Liver (tissue), 8 donors: ENCODE measurements at regions not wholly inside any gene's neighbourhood (a gene's known extent, or its start where the extent isn't known, plus 50 kb on each side); places are given as distances from the start of the nearest gene placed in this dataset.

Source experiments
- DNase-seq: peaks from one replicate; pipeline ENCODE4 v3.0.0-alpha.2; 2017; ENCODE audit warnings: low spot score
- H3K27ac ChIP-seq, 2 donors: one replicate each; pipeline ENCODE4 v1.7.0; 2013; ENCODE audit warnings: inconsistent platforms in 2 of 2, low read length in 2 of 2, control low read depth in 1 of 2, low read depth in 1 of 2, mild to moderate bottlenecking in 1 of 2
- H3K27me3 ChIP-seq, 4 donors: one replicate each; pipeline versions ENCODE4 v1.6.1 to v1.7.0; 2013; ENCODE audit warnings: low read length in 3 of 4, inconsistent platforms in 1 of 4, mild to moderate bottlenecking in 1 of 4, moderate library complexity in 1 of 4; ENCODE audit not compliant: control insufficient read depth in 4 of 4, insufficient read depth in 4 of 4
- H3K36me3 ChIP-seq, 4 donors: one replicate each; pipeline versions ENCODE4 v1.6.1 to v1.7.0; 2013; ENCODE audit warnings: low read length in 3 of 4, mild to moderate bottlenecking in 3 of 4, low read depth in 1 of 4, moderate library complexity in 1 of 4; ENCODE audit not compliant: control insufficient read depth in 4 of 4, insufficient read depth in 3 of 4
- H3K4me1 ChIP-seq, 4 donors: one replicate each; pipeline versions ENCODE4 v1.6.1 to v1.7.0; 2013; ENCODE audit warnings: low read length in 3 of 4, mild to moderate bottlenecking in 3 of 4, moderate library complexity in 1 of 4; ENCODE audit not compliant: control insufficient read depth in 4 of 4, insufficient read depth in 4 of 4
- H3K4me3 ChIP-seq, 3 donors: one replicate each; pipeline versions ENCODE4 v1.6.1 to v1.7.0; 2013; ENCODE audit warnings: low read length in 3 of 3, control low read depth in 1 of 3, low read depth in 1 of 3, mild to moderate bottlenecking in 1 of 3
- H3K9ac ChIP-seq, 2 donors: one replicate each; pipeline ENCODE4 v1.7.0; 2013; ENCODE audit warnings: low read length in 2 of 2, mild to moderate bottlenecking in 2 of 2, moderate library complexity in 2 of 2, control low read depth in 1 of 2, low read depth in 1 of 2
- H3K9me3 ChIP-seq, 4 donors: one replicate each; pipeline versions ENCODE4 v1.6.1 to v1.7.0; 2013; ENCODE audit warnings: low read length in 3 of 4; ENCODE audit not compliant: control insufficient read depth in 4 of 4
- FOXA1 ChIP-seq: IDR thresholded peaks from 2 replicates; pipeline ENCODE4 v1.6.1; 2016; ENCODE audit warnings: antibody characterized with exemption
- FOXA2 ChIP-seq: IDR thresholded peaks from 2 replicates; pipeline ENCODE4 v1.6.1; 2016; ENCODE audit warnings: antibody characterized with exemption
- GABPA ChIP-seq, 2 donors: IDR thresholded peaks in 1 of 2; conservative IDR thresholded peaks in 1 of 2; 2 replicates each; pipeline ENCODE4 v1.6.1; 2016; ENCODE audit warnings: antibody characterized with exemption in 2 of 2, mild to moderate bottlenecking in 1 of 2, moderate library complexity in 1 of 2
- HNF4A ChIP-seq, 2 donors: conservative IDR thresholded peaks; 2 replicates each; pipeline ENCODE4 v1.6.1; 2016; ENCODE audit warnings: antibody characterized with exemption in 2 of 2, mild to moderate bottlenecking in 2 of 2
- HNF4G ChIP-seq: IDR thresholded peaks from 2 replicates; pipeline ENCODE4 v1.6.1; 2016; ENCODE audit warnings: antibody characterized with exemption
- JUND ChIP-seq, 2 donors: IDR thresholded peaks; 2 replicates each; pipeline ENCODE4 v1.6.1; 2016; ENCODE audit warnings: antibody characterized with exemption in 2 of 2
- NR2F2 ChIP-seq: IDR thresholded peaks from 2 replicates; pipeline ENCODE4 v1.6.1; 2016; ENCODE audit warnings: antibody characterized with exemption
- RAD21 ChIP-seq, 2 donors: IDR thresholded peaks; 2 replicates each; pipeline ENCODE4 v1.6.1; 2016; ENCODE audit warnings: antibody characterized with exemption in 2 of 2, mild to moderate bottlenecking in 2 of 2
- RXRA ChIP-seq, 2 donors: IDR thresholded peaks; 2 replicates each; pipeline ENCODE4 v1.6.1; 2017 to 2018; ENCODE audit warnings: antibody characterized with exemption in 2 of 2, mild to moderate bottlenecking in 1 of 2
- SP1 ChIP-seq: IDR thresholded peaks from 2 replicates; pipeline ENCODE4 v1.6.1; 2018; ENCODE audit warnings: antibody characterized with exemption, mild to moderate bottlenecking
- TAF1 ChIP-seq: conservative IDR thresholded peaks from 2 replicates; pipeline ENCODE4 v1.6.1; 2016; ENCODE audit warnings: antibody characterized with exemption, mild to moderate bottlenecking
- YY1 ChIP-seq: IDR thresholded peaks from 2 replicates; pipeline ENCODE4 v1.6.1; 2016; ENCODE audit warnings: antibody characterized with exemption, mild to moderate bottlenecking
- WGBS: extraction: QIAGEN DNeasy Blood & Tissue Kit; methylation state at CpG from one replicate; pipeline ENCODE4 v1.1.7; 2013; 5-methylcytosine and 5-hydroxymethylcytosine counted together
- TF ChIP-seq, protein P1 (sequence below): IDR thresholded peaks from 2 replicates; pipeline ENCODE4 v1.6.1; 2016; ENCODE audit warnings: antibody characterized with exemption
- TF ChIP-seq, protein P2 (sequence below): IDR thresholded peaks from 2 replicates; pipeline ENCODE4 v1.6.1; 2016; ENCODE audit warnings: antibody characterized with exemption
- TF ChIP-seq, protein P3 (sequence below): fragments of 150-350 bp; IDR thresholded peaks from 2 replicates; pipeline ENCODE4 v1.5.1; 2017; ENCODE audit warnings: improper control_type of control experiment, low read depth, low read length; ENCODE audit not compliant: missing input control
- TF ChIP-seq, protein P4 (sequence below): IDR thresholded peaks from 2 replicates; pipeline ENCODE4 v1.6.1; 2016; ENCODE audit warnings: antibody characterized with exemption
- TF ChIP-seq, protein P5 (sequence below): IDR thresholded peaks from 2 replicates; pipeline ENCODE4 v1.6.1; 2016; ENCODE audit warnings: antibody characterized with exemption, mild to moderate bottlenecking
- donor health status: healthy.
- donor health status: healthy.
- donor health status: healthy.
- donor health status: healthy.
- donor health status: healthy.

DNA sequence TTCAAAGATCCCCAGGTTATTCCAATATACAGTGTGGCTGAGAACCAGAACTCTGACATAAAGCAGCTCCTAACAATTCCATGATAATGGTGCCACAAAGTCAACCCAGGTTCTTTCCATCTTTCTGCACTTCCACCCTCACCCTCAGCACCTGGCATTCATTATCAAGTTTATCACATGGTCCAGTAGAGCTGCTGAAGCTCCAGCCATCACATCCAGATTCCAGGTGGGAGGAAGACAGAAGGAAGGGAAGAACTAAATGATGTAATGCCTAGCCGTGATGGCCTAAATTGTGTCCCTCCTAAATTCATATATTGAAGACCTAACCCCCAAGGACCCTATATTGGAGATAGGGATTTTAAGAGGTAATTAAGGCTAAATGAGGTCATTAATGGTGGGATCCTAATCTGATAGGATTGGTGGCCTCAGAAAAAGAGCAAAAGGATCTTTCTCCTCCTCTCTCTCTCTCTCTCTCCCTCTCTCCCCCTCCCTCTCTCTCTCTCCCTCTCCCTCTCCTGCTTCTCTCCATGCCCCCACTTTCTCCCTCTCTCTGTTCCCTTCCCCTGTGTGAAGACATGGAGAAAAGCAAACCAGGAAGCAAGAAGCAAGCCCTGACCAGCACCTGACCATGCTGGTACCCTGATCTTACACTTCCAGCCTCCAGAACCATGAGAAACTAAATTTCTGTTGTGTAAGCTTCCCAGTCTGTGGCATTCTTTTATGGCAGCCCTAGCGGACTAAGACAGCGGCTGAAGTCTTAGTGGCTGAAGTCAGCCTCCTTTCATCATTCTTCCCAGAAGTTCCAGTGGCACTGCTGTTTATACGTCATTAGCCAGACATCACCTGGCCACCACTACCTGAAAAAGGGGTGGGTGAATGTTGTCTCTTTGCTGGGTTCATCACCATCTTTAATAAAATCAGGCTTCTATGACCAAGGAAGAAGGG is 369.7 kb upstream of the PROK2 start:
- Histone ChIP-seq H3K4me3 (no peak overlapping the region), H3K9ac (no peak overlapping the region), H3K9me3 (no peaks in the 10 kb centered on the region), H3K27me3 (no peaks in the 10 kb centered on the region), H3K36me3 (no peaks in the 10 kb centered on the region), H3K27ac (peak overlapping the region; percentile 83 to 94), H3K4me1 (peaks cover 4 to 64% (median 50%) of the 10 kb centered on the region in 4 donors)
- no peak for DNase-seq
- WGBS = 88% methylated on average over 4 of the region's 4 CpGs
- TF ChIP-seq RAD21 (IDR thresholded peaks at IDR 0.05) (no peak), FOXA2 (no peak), NR2F2 (no peak), HNF4A (conservative IDR thresholded peaks at IDR 0.05) (no peak), TAF1 (no peak), YY1 (no peak), GABPA (IDR thresholded peaks at IDR 0.05 in 1 of 2, conservative IDR thresholded peaks at IDR 0.05 in 1 of 2) (no peak), RXRA (IDR thresholded peaks at IDR 0.05) (no peak), HNF4G (no peak), FOXA1 (no peak), JUND (IDR thresholded peaks at IDR 0.05) (no peak)
- TF ChIP-seq, protein P1, sequence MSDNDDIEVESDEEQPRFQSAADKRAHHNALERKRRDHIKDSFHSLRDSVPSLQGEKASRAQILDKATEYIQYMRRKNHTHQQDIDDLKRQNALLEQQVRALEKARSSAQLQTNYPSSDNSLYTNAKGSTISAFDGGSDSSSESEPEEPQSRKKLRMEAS = no peak
- TF ChIP-seq, protein P2, sequence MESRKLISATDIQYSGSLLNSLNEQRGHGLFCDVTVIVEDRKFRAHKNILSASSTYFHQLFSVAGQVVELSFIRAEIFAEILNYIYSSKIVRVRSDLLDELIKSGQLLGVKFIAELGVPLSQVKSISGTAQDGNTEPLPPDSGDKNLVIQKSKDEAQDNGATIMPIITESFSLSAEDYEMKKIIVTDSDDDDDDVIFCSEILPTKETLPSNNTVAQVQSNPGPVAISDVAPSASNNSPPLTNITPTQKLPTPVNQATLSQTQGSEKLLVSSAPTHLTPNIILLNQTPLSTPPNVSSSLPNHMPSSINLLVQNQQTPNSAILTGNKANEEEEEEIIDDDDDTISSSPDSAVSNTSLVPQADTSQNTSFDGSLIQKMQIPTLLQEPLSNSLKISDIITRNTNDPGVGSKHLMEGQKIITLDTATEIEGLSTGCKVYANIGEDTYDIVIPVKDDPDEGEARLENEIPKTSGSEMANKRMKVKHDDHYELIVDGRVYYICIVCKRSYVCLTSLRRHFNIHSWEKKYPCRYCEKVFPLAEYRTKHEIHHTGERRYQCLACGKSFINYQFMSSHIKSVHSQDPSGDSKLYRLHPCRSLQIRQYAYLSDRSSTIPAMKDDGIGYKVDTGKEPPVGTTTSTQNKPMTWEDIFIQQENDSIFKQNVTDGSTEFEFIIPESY = no peak
- TF ChIP-seq, protein P3, sequence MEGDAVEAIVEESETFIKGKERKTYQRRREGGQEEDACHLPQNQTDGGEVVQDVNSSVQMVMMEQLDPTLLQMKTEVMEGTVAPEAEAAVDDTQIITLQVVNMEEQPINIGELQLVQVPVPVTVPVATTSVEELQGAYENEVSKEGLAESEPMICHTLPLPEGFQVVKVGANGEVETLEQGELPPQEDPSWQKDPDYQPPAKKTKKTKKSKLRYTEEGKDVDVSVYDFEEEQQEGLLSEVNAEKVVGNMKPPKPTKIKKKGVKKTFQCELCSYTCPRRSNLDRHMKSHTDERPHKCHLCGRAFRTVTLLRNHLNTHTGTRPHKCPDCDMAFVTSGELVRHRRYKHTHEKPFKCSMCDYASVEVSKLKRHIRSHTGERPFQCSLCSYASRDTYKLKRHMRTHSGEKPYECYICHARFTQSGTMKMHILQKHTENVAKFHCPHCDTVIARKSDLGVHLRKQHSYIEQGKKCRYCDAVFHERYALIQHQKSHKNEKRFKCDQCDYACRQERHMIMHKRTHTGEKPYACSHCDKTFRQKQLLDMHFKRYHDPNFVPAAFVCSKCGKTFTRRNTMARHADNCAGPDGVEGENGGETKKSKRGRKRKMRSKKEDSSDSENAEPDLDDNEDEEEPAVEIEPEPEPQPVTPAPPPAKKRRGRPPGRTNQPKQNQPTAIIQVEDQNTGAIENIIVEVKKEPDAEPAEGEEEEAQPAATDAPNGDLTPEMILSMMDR = no peak

DNA sequence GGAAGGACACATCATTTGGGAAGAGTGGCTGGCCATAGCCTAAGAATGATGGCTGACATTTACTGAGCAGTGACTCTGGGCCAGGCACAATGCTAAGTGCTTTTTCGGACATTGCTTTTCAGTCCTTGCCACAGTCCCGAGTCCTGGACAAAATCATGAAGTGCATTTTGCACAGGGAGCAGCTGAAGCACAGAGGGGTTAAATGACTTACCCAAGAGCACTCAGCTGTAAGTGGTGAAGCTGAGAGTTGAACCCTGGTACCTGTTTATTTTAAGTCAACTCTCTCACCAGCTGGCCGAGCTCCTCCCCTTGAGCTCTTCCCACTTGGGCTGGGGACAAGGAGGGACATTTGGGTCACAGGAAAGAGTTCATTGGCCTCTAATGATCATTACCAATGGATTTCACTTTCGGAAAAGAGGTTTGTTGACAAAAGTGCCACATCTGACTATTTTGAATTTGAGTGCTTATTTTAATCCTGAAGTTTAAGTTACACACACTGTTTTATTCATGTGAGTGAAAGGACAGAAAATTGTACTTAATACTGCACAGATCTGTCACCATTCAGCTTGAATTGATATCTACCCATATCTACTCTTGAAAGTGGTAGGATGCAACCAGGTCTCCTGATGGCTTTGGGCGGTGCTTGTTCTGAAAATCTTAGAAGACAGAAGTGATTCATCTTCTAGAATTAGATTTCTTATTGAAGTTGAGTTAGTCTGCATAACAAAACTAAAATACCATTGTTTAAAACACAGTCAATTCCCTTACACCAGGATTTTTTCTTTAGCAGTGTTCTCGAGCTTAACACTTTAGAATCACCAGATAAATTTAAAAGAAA is 368.7 kb upstream of the PROK2 start:
- no peak for DNase-seq
- 55% methylated on average over 6 of the region's 6 CpGs for WGBS
- Histone ChIP-seq H3K36me3 (no peaks in the 10 kb centered on the region), H3K4me3 (peak overlapping the region in 2 of 3 donors; percentile 34 to 44), H3K4me1 (peaks cover 5 to 64% (median 50%) of the 10 kb centered on the region in 4 donors), H3K9me3 (no peaks in the 10 kb centered on the region), H3K27me3 (no peaks in the 10 kb centered on the region), H3K27ac (peak overlapping the region; percentile 83 to 94), H3K9ac (no peak overlapping the region)
- peak; percentile 90 to 91 for TF ChIP-seq HNF4A (conservative IDR thresholded peaks at IDR 0.05)
- peak; percentile 90 for TF ChIP-seq FOXA1
- TF ChIP-seq, protein P3 = no peak
- TF ChIP-seq NR2F2 = no peak
- peak; percentile 93 for TF ChIP-seq SP1
- peak; percentile 53 for TF ChIP-seq HNF4G
- TF ChIP-seq RAD21 (IDR thresholded peaks at IDR 0.05) = peak; percentile 49 to 54
- TF ChIP-seq, protein P4, sequence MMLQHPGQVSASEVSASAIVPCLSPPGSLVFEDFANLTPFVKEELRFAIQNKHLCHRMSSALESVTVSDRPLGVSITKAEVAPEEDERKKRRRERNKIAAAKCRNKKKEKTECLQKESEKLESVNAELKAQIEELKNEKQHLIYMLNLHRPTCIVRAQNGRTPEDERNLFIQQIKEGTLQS = peak; percentile 61
- TF ChIP-seq, protein P1 = peak; percentile 88
- peak; percentile 75 for TF ChIP-seq FOXA2
- peak; percentile 98 for TF ChIP-seq RXRA (IDR thresholded peaks at IDR 0.05)
- TF ChIP-seq GABPA (IDR thresholded peaks at IDR 0.05 in 1 of 2, conservative IDR thresholded peaks at IDR 0.05 in 1 of 2) = peak in 1 of 2 donors; percentile 31
- TF ChIP-seq, protein P5, sequence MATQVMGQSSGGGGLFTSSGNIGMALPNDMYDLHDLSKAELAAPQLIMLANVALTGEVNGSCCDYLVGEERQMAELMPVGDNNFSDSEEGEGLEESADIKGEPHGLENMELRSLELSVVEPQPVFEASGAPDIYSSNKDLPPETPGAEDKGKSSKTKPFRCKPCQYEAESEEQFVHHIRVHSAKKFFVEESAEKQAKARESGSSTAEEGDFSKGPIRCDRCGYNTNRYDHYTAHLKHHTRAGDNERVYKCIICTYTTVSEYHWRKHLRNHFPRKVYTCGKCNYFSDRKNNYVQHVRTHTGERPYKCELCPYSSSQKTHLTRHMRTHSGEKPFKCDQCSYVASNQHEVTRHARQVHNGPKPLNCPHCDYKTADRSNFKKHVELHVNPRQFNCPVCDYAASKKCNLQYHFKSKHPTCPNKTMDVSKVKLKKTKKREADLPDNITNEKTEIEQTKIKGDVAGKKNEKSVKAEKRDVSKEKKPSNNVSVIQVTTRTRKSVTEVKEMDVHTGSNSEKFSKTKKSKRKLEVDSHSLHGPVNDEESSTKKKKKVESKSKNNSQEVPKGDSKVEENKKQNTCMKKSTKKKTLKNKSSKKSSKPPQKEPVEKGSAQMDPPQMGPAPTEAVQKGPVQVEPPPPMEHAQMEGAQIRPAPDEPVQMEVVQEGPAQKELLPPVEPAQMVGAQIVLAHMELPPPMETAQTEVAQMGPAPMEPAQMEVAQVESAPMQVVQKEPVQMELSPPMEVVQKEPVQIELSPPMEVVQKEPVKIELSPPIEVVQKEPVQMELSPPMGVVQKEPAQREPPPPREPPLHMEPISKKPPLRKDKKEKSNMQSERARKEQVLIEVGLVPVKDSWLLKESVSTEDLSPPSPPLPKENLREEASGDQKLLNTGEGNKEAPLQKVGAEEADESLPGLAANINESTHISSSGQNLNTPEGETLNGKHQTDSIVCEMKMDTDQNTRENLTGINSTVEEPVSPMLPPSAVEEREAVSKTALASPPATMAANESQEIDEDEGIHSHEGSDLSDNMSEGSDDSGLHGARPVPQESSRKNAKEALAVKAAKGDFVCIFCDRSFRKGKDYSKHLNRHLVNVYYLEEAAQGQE = peak; percentile 79
- no peak for TF ChIP-seq TAF1
- peak; percentile 91 to 92 for TF ChIP-seq JUND (IDR thresholded peaks at IDR 0.05)
